Gastrocnemius medialis (tissue), 4 donors: ENCODE measurements at regions not wholly inside any gene's neighbourhood (a gene's known extent, or its start where the extent isn't known, plus 50 kb on each side); places are given as distances from the start of the nearest gene placed in this dataset.

ENCODE experiments used
- ATAC-seq, 2 donors: fragments of 150-250 bp; one replicate each; pipeline ENCODE4 v1.9.1; 2016
- DNase-seq, 2 donors: peaks; one replicate each; pipeline ENCODE4 v3.0.0-alpha.2; 2019
- H3K27ac ChIP-seq, 4 donors: fragments of 200-600 bp; sonication (generic); 1 replicate in 1 of 4; 2 replicates in 3 of 4; pipeline ENCODE4 v1.5.1; 2016 to 2018; ENCODE audit warnings: mild to moderate bottlenecking in 2 of 4, moderate library complexity in 1 of 4
- H3K27me3 ChIP-seq, 3 donors: fragments of 200-600 bp; sonication (generic) in 2 of 3; 1 replicate in 1 of 3; 2 replicates in 2 of 3; pipeline versions ENCODE4 v1.5.1 to v1.6.0; 2016 to 2019; ENCODE audit warnings: mild to moderate bottlenecking in 1 of 3, moderate library complexity in 1 of 3
- H3K36me3 ChIP-seq, 2 donors: fragments of 200-600 bp; sonication (generic) in 1 of 2; one replicate each; pipeline ENCODE4 v1.5.1; 2017 to 2018
- H3K4me1 ChIP-seq, 2 donors: fragments of 200-600 bp; sonication (generic) in 1 of 2; one replicate each; pipeline ENCODE4 v1.5.1; 2016 to 2017; ENCODE audit warnings: mild to moderate bottlenecking in 2 of 2
- H3K4me3 ChIP-seq, 4 donors: fragments of 200-600 bp; sonication (generic) in 3 of 4; 1 replicate in 1 of 4; 2 replicates in 3 of 4; pipeline ENCODE4 v1.5.1; 2016 to 2019; ENCODE audit warnings: mild to moderate bottlenecking in 2 of 4
- H3K9me3 ChIP-seq, 3 donors: fragments of 200-600 bp; sonication (generic) in 2 of 3; 1 replicate in 1 of 3; 2 replicates in 2 of 3; pipeline ENCODE4 v1.5.1; 2016 to 2019
- POLR2A ChIP-seq, 2 donors: fragments of 450-650 bp; IDR thresholded peaks; one replicate each; pipeline ENCODE4 v1.6.1; 2017; ENCODE audit warnings: antibody characterized with exemption in 2 of 2, mild to moderate bottlenecking in 2 of 2, moderate library complexity in 2 of 2
- in situ Hi-C, 4 donors: fragments of 200-750 bp; cut with MboI; loops; one replicate each; pipeline versions ENCODE4 v1.15.0 to v1.8.0; 2017; ENCODE audit warnings: low sequenced_read_pairs in 4 of 4
- intact Hi-C: fragments of 100-400 bp; cut with DNase I; formaldehyde crosslinking; loops from one replicate; pipeline ENCODE4 v1.15.1; 2023; ENCODE audit warnings: low total_unique reads
- TF ChIP-seq, protein P1 (sequence below), 5 experiments: fragments of 450-650 bp in 3 of 5; fragments of 200-600 bp in 2 of 5; sonication (generic) in 2 of 5; IDR thresholded peaks in 4 of 5; conservative IDR thresholded peaks in 1 of 5; 1 replicate in 4 of 5; 2 replicates in 1 of 5; pipeline ENCODE4 v1.5.1; 2016 to 2019; ENCODE audit warnings: antibody characterized with exemption in 5 of 5, mild to moderate bottlenecking in 3 of 5, moderate library complexity in 3 of 5

DNA sequence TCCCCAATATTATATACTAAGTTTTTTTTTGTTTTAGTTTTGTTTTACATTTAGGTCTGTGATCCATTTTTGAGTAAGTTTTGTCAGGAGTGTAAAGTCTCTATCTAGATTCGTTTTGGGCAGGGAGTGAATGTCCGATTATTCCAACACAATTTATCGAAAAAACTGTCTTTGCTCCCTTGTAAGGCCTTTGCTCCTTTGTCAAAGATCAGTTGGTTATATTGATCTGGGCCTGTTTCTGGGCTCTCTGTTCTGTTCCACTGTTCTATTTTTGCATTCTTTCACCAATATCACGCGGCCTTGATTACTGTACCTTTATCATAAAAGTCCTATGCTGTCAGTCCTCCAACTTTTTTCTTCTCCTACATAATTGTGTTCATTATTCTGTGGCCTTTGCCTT lies 276.5 kb upstream of the ZC3H15 start:
- no peak for DNase-seq
- H3K9me3 ChIP-seq = no peaks in the 10 kb centered on the region
- in situ Hi-C loops = no loop called here
- no peak overlapping the region for H3K27ac ChIP-seq
- intact Hi-C loops = no loop called here
- no peaks in the 10 kb centered on the region for H3K4me1 ChIP-seq
- no peaks in the 10 kb centered on the region for H3K27me3 ChIP-seq
- no peak overlapping the region for H3K4me3 ChIP-seq
- no peaks in the 10 kb centered on the region for H3K36me3 ChIP-seq
- no peak for ATAC-seq
- no peak for TF ChIP-seq POLR2A (IDR thresholded peaks at IDR 0.05)
- TF ChIP-seq, protein P1, sequence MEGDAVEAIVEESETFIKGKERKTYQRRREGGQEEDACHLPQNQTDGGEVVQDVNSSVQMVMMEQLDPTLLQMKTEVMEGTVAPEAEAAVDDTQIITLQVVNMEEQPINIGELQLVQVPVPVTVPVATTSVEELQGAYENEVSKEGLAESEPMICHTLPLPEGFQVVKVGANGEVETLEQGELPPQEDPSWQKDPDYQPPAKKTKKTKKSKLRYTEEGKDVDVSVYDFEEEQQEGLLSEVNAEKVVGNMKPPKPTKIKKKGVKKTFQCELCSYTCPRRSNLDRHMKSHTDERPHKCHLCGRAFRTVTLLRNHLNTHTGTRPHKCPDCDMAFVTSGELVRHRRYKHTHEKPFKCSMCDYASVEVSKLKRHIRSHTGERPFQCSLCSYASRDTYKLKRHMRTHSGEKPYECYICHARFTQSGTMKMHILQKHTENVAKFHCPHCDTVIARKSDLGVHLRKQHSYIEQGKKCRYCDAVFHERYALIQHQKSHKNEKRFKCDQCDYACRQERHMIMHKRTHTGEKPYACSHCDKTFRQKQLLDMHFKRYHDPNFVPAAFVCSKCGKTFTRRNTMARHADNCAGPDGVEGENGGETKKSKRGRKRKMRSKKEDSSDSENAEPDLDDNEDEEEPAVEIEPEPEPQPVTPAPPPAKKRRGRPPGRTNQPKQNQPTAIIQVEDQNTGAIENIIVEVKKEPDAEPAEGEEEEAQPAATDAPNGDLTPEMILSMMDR (IDR thresholded peaks at IDR 0.05 in 4 of 5, conservative IDR thresholded peaks at IDR 0.05 in 1 of 5) = no peak

DNA sequence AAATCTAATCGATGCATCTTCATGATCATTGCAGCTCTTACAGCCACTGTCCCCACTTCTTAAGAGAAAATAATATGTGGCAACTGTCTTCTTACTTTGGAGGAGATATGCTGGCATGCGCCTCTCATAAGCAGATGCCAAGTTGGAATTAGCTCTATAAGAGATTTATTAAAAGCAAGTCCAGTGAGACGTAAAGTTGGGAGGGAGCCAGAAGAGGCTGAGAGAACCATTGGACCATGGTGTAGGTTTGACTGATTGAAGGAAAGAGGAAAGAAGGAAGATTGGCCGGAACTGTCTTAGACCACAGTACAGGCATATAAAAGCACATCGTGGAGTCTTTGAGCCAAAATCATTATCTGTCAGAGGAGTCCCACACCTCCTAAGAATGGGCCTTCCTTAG lies 265.7 kb upstream of the ZC3H15 start:
- in situ Hi-C loops = no loop called here

DNA sequence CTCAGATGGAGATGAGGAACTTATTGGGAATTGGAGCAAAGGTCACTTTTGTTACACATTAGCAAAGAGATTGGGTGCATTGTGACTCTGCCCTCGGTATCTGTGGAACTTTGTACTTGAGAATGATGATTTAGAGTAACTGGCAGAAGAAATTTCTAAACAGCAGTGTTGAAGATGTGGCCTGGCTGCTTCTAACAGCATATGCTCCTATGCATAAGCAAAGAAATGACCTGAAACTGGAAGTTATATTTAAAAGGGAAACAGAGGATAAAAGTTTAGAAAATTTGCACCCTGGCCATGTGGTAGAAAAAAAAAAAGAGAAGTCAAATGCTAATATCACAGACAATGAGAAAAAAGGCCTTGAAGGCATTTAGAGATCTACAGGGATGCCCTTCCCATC lies 256.8 kb upstream of the ZC3H15 start:
- Histone ChIP-seq H3K4me3 (no peak overlapping the region), H3K27me3 (no peaks in the 10 kb centered on the region), H3K36me3 (no peaks in the 10 kb centered on the region), H3K27ac (no peak overlapping the region), H3K9me3 (peaks cover 0 to 15% (median 8%) of the 10 kb centered on the region in 3 donors), H3K4me1 (no peaks in the 10 kb centered on the region)
- intact Hi-C loops = no loop called here
- DNase-seq (no peak), ATAC-seq (no peak)
- TF ChIP-seq, protein P1 (IDR thresholded peaks at IDR 0.05 in 4 of 5, conservative IDR thresholded peaks at IDR 0.05 in 1 of 5) = no peak
- TF ChIP-seq POLR2A (IDR thresholded peaks at IDR 0.05) = no peak
- in situ Hi-C loops = no loop called here

More for the DNA sequence above, 265.7 kb upstream of the ZC3H15 start:
- no peaks in the 10 kb centered on the region for H3K4me1 ChIP-seq
- intact Hi-C loops = no loop called here
- no peak overlapping the region for H3K27ac ChIP-seq
- DNase-seq (no peak), ATAC-seq (no peak)
- no peaks in the 10 kb centered on the region for H3K36me3 ChIP-seq
- no peaks in the 10 kb centered on the region for H3K9me3 ChIP-seq
- TF ChIP-seq, protein P1 (IDR thresholded peaks at IDR 0.05 in 4 of 5, conservative IDR thresholded peaks at IDR 0.05 in 1 of 5) = no peak
- TF ChIP-seq POLR2A (IDR thresholded peaks at IDR 0.05) = no peak
- no peaks in the 10 kb centered on the region for H3K27me3 ChIP-seq
- no peak overlapping the region for H3K4me3 ChIP-seq

DNA sequence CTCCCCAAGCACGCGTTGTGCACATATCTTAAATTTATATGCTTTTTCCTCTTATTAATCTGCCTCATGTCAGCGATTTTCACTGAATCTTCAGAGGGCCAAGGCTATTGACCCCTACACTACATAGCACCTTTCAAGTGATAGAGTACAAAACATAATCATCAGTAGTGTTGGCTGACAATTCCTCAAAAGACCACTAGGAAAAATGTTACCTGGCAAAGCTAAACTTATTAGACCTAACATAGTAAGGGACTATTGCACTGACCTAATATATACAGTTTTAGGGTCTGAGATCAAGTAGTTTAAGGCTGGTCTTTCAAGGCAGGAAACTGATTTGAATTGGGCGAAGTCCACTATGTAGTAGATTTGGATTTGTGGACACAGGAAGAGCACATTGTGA lies 244.2 kb upstream of the ZC3H15 start:
- in situ Hi-C loops (no loop called here), intact Hi-C loops (no loop called here)
- H3K9me3 ChIP-seq = no peaks in the 10 kb centered on the region
- H3K27ac ChIP-seq = no peak overlapping the region
- no peaks in the 10 kb centered on the region for H3K36me3 ChIP-seq
- TF ChIP-seq, protein P1 (IDR thresholded peaks at IDR 0.05 in 4 of 5, conservative IDR thresholded peaks at IDR 0.05 in 1 of 5) = no peak
- TF ChIP-seq POLR2A (IDR thresholded peaks at IDR 0.05) = no peak
- DNase-seq (no peak), ATAC-seq (no peak)
- no peaks in the 10 kb centered on the region for H3K27me3 ChIP-seq
- H3K4me3 ChIP-seq = no peak overlapping the region
- no peaks in the 10 kb centered on the region for H3K4me1 ChIP-seq

DNA sequence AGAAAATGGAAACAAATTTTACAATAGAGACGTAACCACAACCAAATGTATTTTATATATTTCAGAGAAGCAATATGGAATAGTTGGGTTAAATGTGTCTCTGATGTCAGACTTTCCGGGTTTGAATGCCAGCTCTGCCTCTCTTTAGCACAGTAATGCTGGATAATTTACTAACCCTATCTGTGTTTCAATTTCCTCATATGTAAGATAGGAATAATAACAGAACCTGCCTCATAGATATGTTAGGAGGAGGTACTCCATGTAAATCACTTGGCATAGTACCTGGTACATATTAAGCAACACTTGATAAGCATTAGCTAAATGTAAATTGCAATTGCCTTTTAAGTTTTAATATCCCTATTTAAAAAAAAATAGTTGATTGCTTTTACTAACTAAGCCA lies 231.3 kb upstream of the ZC3H15 start:
- no peaks in the 10 kb centered on the region for H3K4me1 ChIP-seq
- no peaks in the 10 kb centered on the region for H3K27me3 ChIP-seq
- in situ Hi-C loops = no loop called here
- DNase-seq = no peak
- ATAC-seq = no peak
- intact Hi-C loops = no loop called here
- TF ChIP-seq, protein P1 (IDR thresholded peaks at IDR 0.05 in 4 of 5, conservative IDR thresholded peaks at IDR 0.05 in 1 of 5) = no peak
- no peak for TF ChIP-seq POLR2A (IDR thresholded peaks at IDR 0.05)
- no peak overlapping the region for H3K4me3 ChIP-seq
- H3K36me3 ChIP-seq = no peaks in the 10 kb centered on the region
- H3K27ac ChIP-seq = no peak overlapping the region
- no peaks in the 10 kb centered on the region for H3K9me3 ChIP-seq
